Endothelial cell of umbilical vein (primary cell): ENCODE measurements at regions not wholly inside any gene's neighbourhood (a gene's known extent, or its start where the extent isn't known, plus 50 kb on each side); places are given as distances from the start of the nearest gene placed in this dataset.

Experiments
- EZH2 ChIP-seq: IDR thresholded peaks from 2 replicates; pipeline ENCODE4 v1.6.1; 2012; ENCODE audit warnings: borderline replicate concordance, low read depth, mild to moderate bottlenecking, moderate library complexity, low read length, inconsistent platforms; ENCODE audit not compliant: severe bottlenecking
- FOS ChIP-seq: IDR thresholded peaks from 2 replicates; pipeline ENCODE4 v1.6.1; 2011; ENCODE audit warnings: mild to moderate bottlenecking, low read length, moderate library complexity, borderline replicate concordance; ENCODE audit not compliant: insufficient read depth
- GATA2 ChIP-seq: IDR thresholded peaks from 2 replicates; pipeline ENCODE4 v1.7.0; 2011; ENCODE audit warnings: low read depth, mild to moderate bottlenecking, moderate library complexity, mixed read lengths, low read length; ENCODE audit not compliant: insufficient read length, insufficient read depth
- JUN ChIP-seq: IDR thresholded peaks from 2 replicates; pipeline ENCODE4 v1.6.1; 2011; ENCODE audit warnings: borderline replicate concordance, low read depth; ENCODE audit not compliant: insufficient read length, insufficient read depth
- MAX ChIP-seq: IDR thresholded peaks from 2 replicates; pipeline ENCODE4 v1.6.1; 2011; ENCODE audit not compliant: insufficient read depth, insufficient read length
- POLR2A ChIP-seq: IDR thresholded peaks from 2 replicates; pipeline ENCODE4 v1.6.1; 2012; ENCODE audit warnings: low read depth, mild to moderate bottlenecking, control low read depth, low read length
- POLR2AphosphoS5 ChIP-seq: IDR thresholded peaks from 2 replicates; pipeline ENCODE4 v1.6.1; 2012; ENCODE audit warnings: low read depth, mild to moderate bottlenecking, control low read depth, low read length, moderate library complexity; ENCODE audit not compliant: insufficient read depth
- TF ChIP-seq, protein P1 (sequence below), 2 donors: IDR thresholded peaks; 1 replicate in 1 of 2; 2 replicates in 1 of 2; pipeline ENCODE4 v1.5.1; 2011; ENCODE audit warnings: low read length in 2 of 2, mild to moderate bottlenecking in 2 of 2, moderate library complexity in 2 of 2, control low read depth in 1 of 2, inconsistent platforms in 1 of 2, low read depth in 1 of 2; ENCODE audit not compliant: insufficient read depth in 1 of 2; ENCODE audit errors: extremely low read depth in 1 of 2

- TF ChIP-seq, protein P1, sequence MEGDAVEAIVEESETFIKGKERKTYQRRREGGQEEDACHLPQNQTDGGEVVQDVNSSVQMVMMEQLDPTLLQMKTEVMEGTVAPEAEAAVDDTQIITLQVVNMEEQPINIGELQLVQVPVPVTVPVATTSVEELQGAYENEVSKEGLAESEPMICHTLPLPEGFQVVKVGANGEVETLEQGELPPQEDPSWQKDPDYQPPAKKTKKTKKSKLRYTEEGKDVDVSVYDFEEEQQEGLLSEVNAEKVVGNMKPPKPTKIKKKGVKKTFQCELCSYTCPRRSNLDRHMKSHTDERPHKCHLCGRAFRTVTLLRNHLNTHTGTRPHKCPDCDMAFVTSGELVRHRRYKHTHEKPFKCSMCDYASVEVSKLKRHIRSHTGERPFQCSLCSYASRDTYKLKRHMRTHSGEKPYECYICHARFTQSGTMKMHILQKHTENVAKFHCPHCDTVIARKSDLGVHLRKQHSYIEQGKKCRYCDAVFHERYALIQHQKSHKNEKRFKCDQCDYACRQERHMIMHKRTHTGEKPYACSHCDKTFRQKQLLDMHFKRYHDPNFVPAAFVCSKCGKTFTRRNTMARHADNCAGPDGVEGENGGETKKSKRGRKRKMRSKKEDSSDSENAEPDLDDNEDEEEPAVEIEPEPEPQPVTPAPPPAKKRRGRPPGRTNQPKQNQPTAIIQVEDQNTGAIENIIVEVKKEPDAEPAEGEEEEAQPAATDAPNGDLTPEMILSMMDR (IDR thresholded peaks at IDR 0.05; ENCODE audit: extremely low read depth in 1 of 2, insufficient read depth in 1 of 2, low read depth in 1 of 2, low read length in 2 of 2): no peak
- TF ChIP-seq EZH2: no peak
- no peak for TF ChIP-seq POLR2A
- no peak for TF ChIP-seq GATA2
- TF ChIP-seq POLR2AphosphoS5: no peak
- no peak for TF ChIP-seq MAX
- TF ChIP-seq JUN: no peak
- TF ChIP-seq FOS: no peak
These were observed 138.7 kb upstream of the IRF2BP2 start for GRCh38 chr1:234748713-234749112.
